HUDEP-2 (cell line): ENCODE measurements at regions not wholly inside any gene's neighbourhood (a gene's known extent, or its start where the extent isn't known, plus 50 kb on each side); places are given as distances from the start of the nearest gene placed in this dataset.

Experiments
- DNase-seq, 76 experiments: peaks; one replicate each; lab custom pipeline; 2025; ENCODE audit not compliant: unreplicated experiment in 76 of 76; lab: John Stamatoyannopoulos, UW

DNA sequence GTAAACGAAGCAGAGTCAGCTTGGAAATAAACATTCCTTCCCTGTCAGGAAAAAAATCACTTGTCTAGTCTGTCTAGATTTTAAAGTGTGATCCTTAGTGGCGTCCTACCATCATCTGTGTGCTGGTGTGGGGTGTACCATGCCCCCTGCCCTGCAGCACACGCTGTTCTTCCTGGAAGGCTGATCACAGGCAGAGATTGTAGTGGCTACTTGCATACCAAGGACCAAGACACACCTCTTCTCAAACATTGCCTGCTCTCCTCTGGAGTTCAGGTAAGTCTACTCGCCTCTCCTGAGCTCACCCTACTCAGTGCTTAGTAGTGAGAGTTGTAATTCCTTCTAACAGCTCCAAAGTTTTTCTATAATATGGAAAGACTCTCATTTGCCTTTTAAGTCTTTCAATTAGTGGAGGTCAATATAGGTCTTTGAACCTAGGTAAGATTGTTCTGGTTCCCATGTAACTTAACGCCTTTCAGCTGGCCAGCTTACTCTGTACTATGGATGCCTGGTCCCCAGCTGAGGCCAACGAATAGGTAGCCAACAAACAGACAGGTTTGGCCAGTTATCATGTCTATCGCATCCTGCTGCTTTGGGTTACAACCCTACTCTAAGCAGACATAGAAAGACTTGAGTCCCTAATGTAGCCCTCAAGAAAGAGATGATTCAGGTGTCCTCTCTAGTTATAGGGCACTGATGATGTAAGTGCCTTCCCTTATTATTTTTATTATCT lies 55.4 kb downstream of the XCL1 start:
- no peak for DNase-seq

DNA sequence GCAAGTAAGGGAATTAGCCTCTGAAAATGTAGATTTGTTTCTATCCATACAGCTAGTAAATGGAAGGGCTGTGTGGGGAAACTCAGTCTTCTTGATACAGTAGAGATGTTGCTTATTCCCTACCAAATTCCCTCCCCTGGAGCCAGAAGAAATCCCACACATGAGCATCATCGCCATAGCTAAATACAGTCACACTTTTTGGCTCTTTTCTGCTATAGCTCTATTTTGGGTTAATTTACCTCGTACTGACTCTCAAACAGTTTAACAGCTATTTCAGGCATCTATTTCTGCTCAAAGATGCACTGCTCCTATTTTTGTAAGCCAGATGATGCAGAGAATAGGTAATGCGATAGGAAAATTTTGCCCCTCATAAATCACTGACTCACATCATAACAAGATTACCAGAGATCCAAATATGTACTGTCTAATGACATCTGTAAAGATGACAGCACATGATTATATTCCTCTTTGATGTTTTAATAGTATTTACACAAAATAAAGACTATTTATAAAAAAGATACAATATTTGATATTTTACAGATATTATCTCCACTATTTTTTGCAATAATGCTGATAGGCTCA lies 58.6 kb downstream of the XCL1 start:
- DNase-seq: no peak

DNA sequence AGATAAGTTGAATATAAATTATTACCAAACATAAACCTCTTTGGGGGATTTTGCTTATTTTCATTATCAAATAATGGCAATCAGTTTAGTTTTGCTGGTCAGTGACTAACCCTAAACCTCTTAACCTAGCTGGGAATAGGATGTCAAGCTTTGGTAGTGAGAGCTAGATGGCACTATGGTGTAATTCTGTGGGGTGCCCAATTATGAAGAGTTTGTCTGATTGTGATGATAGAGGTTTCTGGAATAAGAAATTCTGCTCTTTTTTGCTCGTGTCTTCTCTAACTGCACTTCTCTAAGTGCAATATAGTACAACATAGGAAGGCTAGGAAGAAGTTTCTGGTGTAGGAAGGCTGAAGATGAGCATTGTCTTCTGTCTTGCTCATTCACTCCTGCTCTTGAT lies 59.8 kb downstream of the XCL1 start:
- no peak for DNase-seq

DNA sequence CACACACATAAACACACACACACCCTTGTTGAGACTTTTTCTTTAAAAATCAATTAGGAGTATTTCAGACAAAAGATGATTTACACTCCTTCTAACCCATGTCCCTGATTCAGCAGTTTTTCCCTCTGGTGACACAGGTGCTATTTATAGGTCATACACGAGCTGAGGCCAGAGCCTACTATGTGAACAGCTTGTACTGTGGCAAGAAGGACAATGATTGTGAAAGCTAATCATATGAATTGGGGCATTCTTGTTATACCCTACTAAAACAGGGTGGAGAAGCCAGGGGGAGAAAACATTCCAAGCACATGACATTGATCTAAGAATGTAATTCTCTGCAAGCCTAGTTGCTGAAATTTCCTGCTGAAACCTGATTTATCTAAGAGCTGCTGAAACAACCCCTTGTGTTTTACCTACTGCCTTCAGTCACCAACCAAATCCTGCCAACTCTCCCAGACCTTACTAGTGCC lies 60.3 kb downstream of the XCL1 start:
- DNase-seq: no peak

DNA sequence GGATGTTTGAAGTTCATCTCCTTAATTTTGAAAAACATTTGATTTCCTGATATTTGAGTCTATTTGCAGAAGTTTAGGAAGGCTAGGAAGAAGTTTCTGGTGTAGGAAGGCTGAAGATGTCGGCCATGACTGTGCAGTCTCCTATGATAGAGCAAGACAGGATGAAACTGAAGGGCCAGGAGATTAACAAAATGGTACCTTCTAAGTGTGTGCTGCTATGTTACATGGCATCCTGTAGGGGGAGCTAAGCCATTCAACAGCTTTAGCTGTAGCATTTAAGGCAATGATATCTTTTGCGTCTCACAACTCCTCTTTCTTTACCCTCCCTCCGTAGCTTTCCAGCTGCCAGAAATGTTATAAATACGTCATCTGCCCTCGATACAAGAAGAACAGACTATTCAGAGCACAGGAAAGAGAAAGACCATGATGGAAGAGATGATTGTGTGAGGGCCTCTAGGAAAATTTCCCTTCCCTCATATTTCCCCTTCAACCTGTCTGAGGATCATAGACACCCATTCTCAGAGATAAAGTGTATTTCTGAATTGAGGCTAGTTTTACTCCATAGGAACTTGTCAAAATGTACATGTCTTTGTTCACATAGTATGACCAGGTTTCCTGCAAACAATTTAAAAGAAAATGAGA lies 61.1 kb downstream of the XCL1 start:
- DNase-seq: peak in 10 of 76 experiments; percentile 2 to 33 (median 16)

DNA sequence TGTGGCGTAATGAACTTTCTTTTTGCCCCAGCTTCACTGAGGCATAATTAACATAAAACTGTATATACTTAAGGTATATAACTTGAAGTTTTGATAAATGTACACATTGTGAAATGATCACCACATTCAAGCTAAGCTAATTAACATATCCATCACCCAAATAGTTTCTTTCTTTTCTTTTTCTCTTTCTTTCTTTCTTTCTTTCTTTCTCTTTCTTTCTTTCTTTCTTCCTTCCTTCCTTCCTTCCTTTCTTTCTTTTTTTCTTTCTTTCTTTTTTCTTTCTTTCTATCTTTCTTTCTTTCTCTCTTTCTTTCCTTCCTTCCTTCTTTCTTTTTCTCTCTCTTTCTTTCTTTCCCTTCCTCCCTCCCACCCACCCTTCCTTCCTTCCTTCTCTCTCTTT lies 62.5 kb downstream of the XCL1 start:
- DNase-seq: no peak

DNA sequence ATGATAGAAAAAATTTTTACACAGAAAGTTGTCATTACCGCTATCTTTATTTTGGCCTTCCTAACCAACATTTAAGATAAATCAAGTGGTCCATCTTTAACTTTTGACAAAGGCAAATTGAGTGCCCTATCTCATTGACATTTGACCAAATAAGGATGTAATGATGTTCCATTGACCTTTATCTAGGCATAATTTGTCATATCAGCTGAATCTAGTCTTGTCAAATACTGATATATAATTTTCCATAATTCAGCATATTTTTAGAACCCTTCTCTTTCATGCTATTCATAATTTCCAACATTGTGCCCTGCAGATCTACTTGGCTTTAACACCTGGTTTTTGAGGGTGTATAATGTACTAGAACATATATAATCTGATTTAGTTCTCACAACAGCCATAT lies 63.8 kb downstream of the XCL1 start:
- DNase-seq: no peak

DNA sequence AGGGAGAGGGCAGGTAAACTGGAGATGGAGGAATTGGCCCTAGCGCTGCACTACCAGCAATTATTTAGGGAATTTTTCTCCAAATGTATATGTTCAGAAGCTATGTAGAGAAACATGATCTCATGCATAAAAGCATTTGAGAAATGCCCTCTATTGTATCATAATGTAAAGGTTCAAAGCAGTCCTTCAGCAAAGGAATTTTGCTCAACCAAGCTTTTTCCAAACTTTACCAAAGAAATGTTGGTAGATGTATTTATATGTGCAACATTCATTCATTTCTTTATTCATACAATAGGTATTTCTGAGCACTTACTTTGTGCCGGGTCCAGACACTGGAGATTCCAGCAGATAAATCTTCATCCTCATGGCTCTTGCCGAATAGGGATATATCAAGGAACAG lies 64.4 kb downstream of the XCL1 start:
- no peak for DNase-seq

DNA sequence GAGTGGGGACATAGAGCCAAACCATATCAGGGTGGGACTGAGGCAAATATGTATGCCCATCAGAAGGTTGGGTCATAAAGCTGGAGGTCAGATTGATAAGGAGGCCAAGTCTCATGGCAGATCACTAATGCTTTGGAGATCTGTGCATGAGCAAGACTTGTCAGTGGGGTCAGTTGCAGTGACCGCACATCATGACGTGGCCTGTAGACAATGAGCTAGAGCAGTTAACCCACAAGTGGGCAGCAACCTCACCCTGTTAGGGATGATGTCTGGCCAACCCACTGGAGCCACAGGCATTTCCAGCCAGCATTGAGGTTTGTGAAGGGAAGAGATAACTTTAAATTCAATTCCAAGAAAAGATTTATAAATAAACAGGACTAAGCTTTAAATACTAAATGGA lies 66.7 kb downstream of the XCL1 start:
- DNase-seq: no peak
